H1 (cell line): ENCODE measurements at regions not wholly inside any gene's neighbourhood (a gene's known extent, or its start where the extent isn't known, plus 50 kb on each side); places are given as distances from the start of the nearest gene placed in this dataset.

Source experiments
- CHD2 ChIP-seq: IDR thresholded peaks from 2 replicates; pipeline ENCODE4 v1.6.1; 2012; ENCODE audit warnings: low read length, improper control_type of control experiment
- CHD7 ChIP-seq: fragments of 300-600 bp; sonication (generic); IDR thresholded peaks from 2 replicates; pipeline ENCODE4 v1.7.1; 2012; ENCODE audit warnings: low read length, moderate library complexity, mild to moderate bottlenecking, inconsistent platforms; ENCODE audit not compliant: insufficient replicate concordance
- CTCF ChIP-seq, 3 experiments: IDR thresholded peaks; 1 replicate in 2 of 3; 2 replicates in 1 of 3; pipeline versions ENCODE4 v1.5.1 to v1.6.1; 2011; ENCODE audit warnings: low read length in 3 of 3, mild to moderate bottlenecking in 3 of 3, inconsistent platforms in 2 of 3, low read depth in 1 of 3, moderate library complexity in 1 of 3; ENCODE audit not compliant: insufficient read depth in 1 of 3; ENCODE audit errors: control extremely low read depth in 1 of 3
- HDAC2 ChIP-seq, 2 experiments: fragments of 300-600 bp in 1 of 2; sonication (generic) in 1 of 2; IDR thresholded peaks; 2 replicates each; pipeline ENCODE4 v1.6.1; 2011 to 2012; ENCODE audit warnings: low read depth in 2 of 2, low read length in 2 of 2, mild to moderate bottlenecking in 2 of 2, moderate library complexity in 2 of 2, borderline replicate concordance in 1 of 2, inconsistent platforms in 1 of 2
- RAD21 ChIP-seq, 2 experiments: IDR thresholded peaks in 1 of 2; conservative IDR thresholded peaks in 1 of 2; 2 replicates each; pipeline ENCODE4 v1.6.1; 2011; ENCODE audit warnings: low read depth in 2 of 2, low read length in 2 of 2, improper control_type of control experiment in 1 of 2, inconsistent platforms in 1 of 2, mild to moderate bottlenecking in 1 of 2, moderate library complexity in 1 of 2
- SP1 ChIP-seq: IDR thresholded peaks from 2 replicates; pipeline ENCODE4 v1.6.1; 2011; ENCODE audit warnings: low read depth, low read length

- no peak for TF ChIP-seq SP1
- no peak for TF ChIP-seq CTCF (IDR thresholded peaks at IDR 0.05; ENCODE audit: control extremely low read depth in 1 of 3, insufficient read depth in 1 of 3, low read depth in 1 of 3, low read length in 3 of 3)
- TF ChIP-seq CHD7, result no peak
- no peak for TF ChIP-seq CHD2
- no peak for TF ChIP-seq HDAC2 (IDR thresholded peaks at IDR 0.05; ENCODE audit: borderline replicate concordance in 1 of 2, low read depth in 2 of 2, low read length in 2 of 2)
- TF ChIP-seq RAD21 (IDR thresholded peaks at IDR 0.05 in 1 of 2, conservative IDR thresholded peaks at IDR 0.05 in 1 of 2; ENCODE audit: low read depth in 2 of 2, low read length in 2 of 2), result no peak
Measured at GRCh38 chr11:127926721-127927120, 660.6 kb downstream of the ETS1 start.
